Suprapubic skin (tissue), 3 donors: ENCODE measurements at regions not wholly inside any gene's neighbourhood (a gene's known extent, or its start where the extent isn't known, plus 50 kb on each side); places are given as distances from the start of the nearest gene placed in this dataset.

Source experiments
- CTCF ChIP-seq, 2 donors: fragments of 200-600 bp in 1 of 2; fragments of 450-650 bp in 1 of 2; sonication (generic) in 1 of 2; IDR thresholded peaks; one replicate each; pipeline ENCODE4 v1.5.1; 2016 to 2019; ENCODE audit warnings: antibody characterized with exemption in 2 of 2, mild to moderate bottlenecking in 1 of 2, moderate library complexity in 1 of 2
- POLR2A ChIP-seq, 2 donors: fragments of 450-650 bp; IDR thresholded peaks; one replicate each; pipeline ENCODE4 v1.6.1; 2017; ENCODE audit warnings: antibody characterized with exemption in 2 of 2, mild to moderate bottlenecking in 2 of 2, moderate library complexity in 2 of 2

GRCh38 chr17:420479-421175, 68.0 kb upstream of the RPH3AL start:
- TF ChIP-seq POLR2A (IDR thresholded peaks at IDR 0.05) (no peak), CTCF (IDR thresholded peaks at IDR 0.05) (no peak)
